ENCODE measurements at regions not wholly inside any gene's neighbourhood (a gene's known extent, or its start where the extent isn't known, plus 50 kb on each side); places are given as distances from the start of the nearest gene placed in this dataset.
"Not testable (repeated sequence)": the region's sequence is repeated elsewhere in the genome, so short reads cannot be mapped to it uniquely, and the experiment has no call there.

DNA sequence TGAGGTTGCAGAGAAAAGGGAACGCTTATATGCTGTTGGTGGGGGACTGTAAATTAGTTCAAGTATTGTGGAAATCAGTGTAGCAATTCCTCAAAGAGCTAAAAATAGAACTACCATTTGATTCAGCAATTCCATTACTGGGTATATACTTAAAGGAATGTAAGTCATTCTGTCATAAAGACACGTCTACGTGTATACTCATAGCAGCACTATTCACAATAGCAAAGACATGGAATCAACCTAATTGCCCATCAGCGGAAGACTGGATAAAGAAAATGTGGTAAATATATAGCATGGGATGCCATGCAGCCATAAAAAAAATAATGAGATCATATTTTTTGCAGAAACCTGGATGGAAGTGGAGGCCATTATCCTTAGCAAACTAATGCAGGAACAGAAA, 100.0 kb upstream of the NPSR1 start:
- no peaks in the 10 kb centered on the region for H3K36me3 ChIP-seq
- H3K9me3 ChIP-seq = peaks cover 0 to 6% (median 0%) of the 10 kb centered on the region in 4 donors
- H3K4me1 ChIP-seq = no peaks in the 10 kb centered on the region
- H3K4me3 ChIP-seq = no peak overlapping the region
- no peaks in the 10 kb centered on the region for H3K27me3 ChIP-seq
- no peak for DNase-seq
- intact Hi-C loops (cut with DNase I) = no loop called here
- TF ChIP-seq, protein P1, sequence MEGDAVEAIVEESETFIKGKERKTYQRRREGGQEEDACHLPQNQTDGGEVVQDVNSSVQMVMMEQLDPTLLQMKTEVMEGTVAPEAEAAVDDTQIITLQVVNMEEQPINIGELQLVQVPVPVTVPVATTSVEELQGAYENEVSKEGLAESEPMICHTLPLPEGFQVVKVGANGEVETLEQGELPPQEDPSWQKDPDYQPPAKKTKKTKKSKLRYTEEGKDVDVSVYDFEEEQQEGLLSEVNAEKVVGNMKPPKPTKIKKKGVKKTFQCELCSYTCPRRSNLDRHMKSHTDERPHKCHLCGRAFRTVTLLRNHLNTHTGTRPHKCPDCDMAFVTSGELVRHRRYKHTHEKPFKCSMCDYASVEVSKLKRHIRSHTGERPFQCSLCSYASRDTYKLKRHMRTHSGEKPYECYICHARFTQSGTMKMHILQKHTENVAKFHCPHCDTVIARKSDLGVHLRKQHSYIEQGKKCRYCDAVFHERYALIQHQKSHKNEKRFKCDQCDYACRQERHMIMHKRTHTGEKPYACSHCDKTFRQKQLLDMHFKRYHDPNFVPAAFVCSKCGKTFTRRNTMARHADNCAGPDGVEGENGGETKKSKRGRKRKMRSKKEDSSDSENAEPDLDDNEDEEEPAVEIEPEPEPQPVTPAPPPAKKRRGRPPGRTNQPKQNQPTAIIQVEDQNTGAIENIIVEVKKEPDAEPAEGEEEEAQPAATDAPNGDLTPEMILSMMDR (IDR thresholded peaks at IDR 0.05) = no peak
- no peak overlapping the region for H3K27ac ChIP-seq
- 94 to 96% methylated on average over 4 of the region's 4 CpGs for WGBS, 2 donors

DNA sequence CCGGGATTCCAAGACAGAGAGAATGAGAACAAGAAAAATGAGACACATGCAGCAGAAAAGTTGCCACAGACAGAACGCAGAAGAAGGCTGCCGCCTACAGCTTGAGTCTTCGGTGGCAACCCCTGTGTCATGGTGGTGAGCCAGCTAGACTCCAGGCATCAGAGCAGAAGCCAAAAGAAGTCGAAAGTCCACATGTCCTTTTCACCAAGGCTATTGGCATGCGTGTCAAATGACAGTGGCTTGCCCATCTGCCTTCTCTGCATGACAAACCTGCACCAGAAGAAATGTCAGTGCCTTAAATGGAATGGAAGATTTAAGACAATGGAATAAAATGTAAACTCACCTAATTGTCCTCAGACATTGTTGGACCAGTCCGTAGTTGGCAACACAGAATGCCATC, 93.9 kb upstream of the NPSR1 start:
- DNase-seq = no peak
- 85 to 88% methylated on average over 7 of the region's 7 CpGs for WGBS, 2 donors
- Histone ChIP-seq H3K27ac (no peak overlapping the region), H3K4me1 (no peaks in the 10 kb centered on the region), H3K9me3 (no peaks in the 10 kb centered on the region), H3K36me3 (no peaks in the 10 kb centered on the region), H3K4me3 (no peak overlapping the region), H3K27me3 (no peaks in the 10 kb centered on the region)
- no peak for TF ChIP-seq POLR2AphosphoS5 (IDR thresholded peaks at IDR 0.05)
- intact Hi-C loops (cut with DNase I) = no loop called here

DNA sequence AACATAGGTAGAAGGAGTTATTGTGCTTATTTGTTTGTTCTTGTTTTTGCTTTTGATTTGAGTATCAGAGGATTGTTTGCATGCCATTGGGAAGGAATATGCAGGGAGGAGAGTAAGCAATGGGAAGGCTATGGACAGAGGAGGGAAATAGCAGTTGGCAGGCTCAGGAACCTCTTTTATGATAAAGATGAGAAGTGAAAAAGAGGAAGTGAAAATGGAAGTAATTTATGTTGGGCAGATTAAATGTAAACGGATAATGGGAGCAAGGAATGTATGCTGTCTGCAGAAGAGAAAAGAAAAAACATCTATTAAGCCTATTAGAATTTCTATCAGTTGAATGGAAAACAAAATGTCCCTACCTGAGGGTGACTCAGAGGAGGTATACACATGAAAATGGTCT, 90.1 kb upstream of the NPSR1 start:
- TF ChIP-seq EP300 (IDR thresholded peaks at IDR 0.05) (no peak), POLR2AphosphoS5 (IDR thresholded peaks at IDR 0.05) (no peak), POLR2A (IDR thresholded peaks at IDR 0.05) (no peak)
- TF ChIP-seq, protein P1 (IDR thresholded peaks at IDR 0.05) = no peak
- 10 to 22% methylated on average over 1 of the region's 1 CpG for WGBS, 2 donors
- no peak for DNase-seq
- Histone ChIP-seq H3K27me3 (no peaks in the 10 kb centered on the region), H3K36me3 (no peaks in the 10 kb centered on the region), H3K4me1 (no peaks in the 10 kb centered on the region), H3K27ac (no peak overlapping the region), H3K4me3 (no peak overlapping the region), H3K9me3 (no peaks in the 10 kb centered on the region)
- intact Hi-C loops (cut with DNase I) = no loop called here

DNA sequence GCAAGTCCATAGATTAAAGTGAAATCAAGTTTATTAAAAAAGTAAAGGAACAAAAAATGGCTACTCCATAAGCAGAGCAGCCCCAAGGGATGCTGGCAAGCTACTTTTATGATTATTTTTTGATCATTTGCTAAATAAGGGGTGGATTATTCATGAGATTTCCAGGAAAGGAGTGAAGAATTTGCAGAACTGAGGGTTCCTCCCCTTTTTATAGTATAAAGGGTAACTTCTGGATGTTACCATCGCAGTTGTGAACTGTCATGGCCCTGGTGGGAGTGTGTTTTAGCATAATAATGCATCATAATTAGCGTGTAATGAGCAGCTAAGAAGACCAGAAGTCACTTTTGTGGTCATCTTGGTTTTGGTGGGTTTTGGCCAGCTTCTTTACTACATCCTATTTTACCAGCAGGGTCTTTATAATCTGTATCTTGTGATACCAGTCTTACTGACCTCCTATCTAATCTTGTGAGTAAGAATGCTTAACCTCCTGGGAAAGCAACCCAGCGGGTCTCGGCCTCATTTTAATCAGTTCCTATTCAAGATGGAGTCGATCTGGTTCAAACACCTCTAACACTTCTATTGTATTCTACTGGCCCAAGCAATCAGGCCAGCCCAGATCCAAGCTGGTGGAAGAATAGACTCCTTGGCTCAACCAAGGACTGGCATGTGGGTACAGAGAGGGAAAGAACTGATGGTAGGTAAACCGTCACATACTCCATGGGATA, 87.9 kb upstream of the NPSR1 start:
- no peaks in the 10 kb centered on the region for H3K4me1 ChIP-seq
- H3K27me3 ChIP-seq = no peaks in the 10 kb centered on the region
- no peak overlapping the region for H3K4me3 ChIP-seq
- H3K27ac ChIP-seq = no peak overlapping the region
- no peak for DNase-seq
- intact Hi-C loops (cut with DNase I) = no loop called here
- H3K36me3 ChIP-seq = no peaks in the 10 kb centered on the region
- no peaks in the 10 kb centered on the region for H3K9me3 ChIP-seq
- TF ChIP-seq, protein P1 (IDR thresholded peaks at IDR 0.05) = no peak
- no peak for TF ChIP-seq POLR2A (IDR thresholded peaks at IDR 0.05)
- no peak for TF ChIP-seq POLR2AphosphoS5 (IDR thresholded peaks at IDR 0.05)
- no peak for TF ChIP-seq EP300 (IDR thresholded peaks at IDR 0.05)
- WGBS, 2 donors = 88 to 91% methylated on average over 6 of the region's 6 CpGs

DNA sequence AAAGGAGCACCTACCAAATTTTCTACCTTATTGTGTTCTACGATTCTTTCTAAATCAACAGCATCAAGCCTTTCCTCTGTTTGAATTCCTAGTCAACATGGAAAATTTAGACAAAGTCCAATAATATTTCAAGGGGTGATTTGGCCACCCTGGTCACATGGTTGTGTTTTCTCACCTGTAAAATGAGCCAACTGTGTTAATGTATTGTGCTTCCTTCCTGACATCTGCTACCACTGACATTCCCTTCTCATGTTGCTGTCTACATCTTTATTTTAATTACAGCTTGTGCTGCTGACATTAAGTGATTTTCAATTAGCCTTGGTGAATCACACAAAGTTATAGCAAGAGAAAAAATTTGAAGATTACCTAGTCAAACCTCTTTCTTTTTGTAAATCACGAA, 83.0 kb upstream of the NPSR1 start:
- Histone ChIP-seq H3K27me3 (no peaks in the 10 kb centered on the region), H3K9me3 (no peaks in the 10 kb centered on the region), H3K36me3 (no peaks in the 10 kb centered on the region), H3K4me3 (no peak overlapping the region), H3K27ac (no peak overlapping the region), H3K4me1 (no peaks in the 10 kb centered on the region)
- TF ChIP-seq EP300 (IDR thresholded peaks at IDR 0.05) (no peak), POLR2AphosphoS5 (IDR thresholded peaks at IDR 0.05) (no peak), POLR2A (IDR thresholded peaks at IDR 0.05) (no peak)
- TF ChIP-seq, protein P1 (IDR thresholded peaks at IDR 0.05) = no peak
- intact Hi-C loops (cut with DNase I) = no loop called here
- no peak for DNase-seq
- 58 to 74% methylated on average over 2 of the region's 2 CpGs for WGBS, 2 donors

GRCh38 chr7:34577934-34578333, 80.1 kb upstream of the NPSR1 start:
- H3K4me3 ChIP-seq; H3K27ac ChIP-seq; DNase-seq; H3K27me3 ChIP-seq; H3K36me3 ChIP-seq; H3K4me1 ChIP-seq; intact Hi-C loops (cut with DNase I); H3K9me3 ChIP-seq: not testable (repeated sequence)
- 94 to 96% methylated on average over 1 of the region's 1 CpG for WGBS, 2 donors

GRCh38 chr7:34581698-34582097, 76.3 kb upstream of the NPSR1 start:
- H3K27me3 ChIP-seq; H3K4me1 ChIP-seq; H3K4me3 ChIP-seq; DNase-seq; H3K9me3 ChIP-seq; H3K27ac ChIP-seq; H3K36me3 ChIP-seq; intact Hi-C loops (cut with DNase I): not testable (repeated sequence)
- 90 to 93% methylated on average over 6 of the region's 6 CpGs for WGBS, 2 donors
